Activated T-cell treated with anti-CD3 and anti-CD28 coated beads, Interleukin-2, amount 50 U/mL, for 72 hours (primary cell): ENCODE measurements at regions not wholly inside any gene's neighbourhood (a gene's known extent, or its start where the extent isn't known, plus 50 kb on each side); places are given as distances from the start of the nearest gene placed in this dataset.
A peak's percentile ranks its signal among the peaks of the same experiment; 100 is the strongest.

Source experiments
- ATAC-seq, 2 donors: fragments of 150-1000 bp; cut with Tn5 transposase; replicated peaks in 1 of 2; 2 replicates each; pipeline ENCODE4 v1.10.0; 2021; ENCODE audit warnings: moderate library complexity in 2 of 2, mild to moderate bottlenecking in 1 of 2
- DNase-seq, 2 donors: peaks; one replicate each; pipeline ENCODE4 v3.0.0; 2021 to 2022; ENCODE audit warnings: mixed read lengths in 1 of 2
- H3K27ac Mint-ChIP-seq: one replicate; pipeline ENCODE4 v1.8.0; 2022; ENCODE audit warnings: mild to moderate bottlenecking, moderate library complexity, mixed read lengths
- H3K27me3 Mint-ChIP-seq: one replicate; pipeline ENCODE4 v1.8.0; 2022; ENCODE audit warnings: low read depth, mixed read lengths
- H3K36me3 Mint-ChIP-seq, 2 donors: one replicate each; pipeline ENCODE4 v1.8.0; 2022; ENCODE audit warnings: mixed read lengths in 2 of 2, mild to moderate bottlenecking in 1 of 2; ENCODE audit not compliant: insufficient read depth in 2 of 2
- H3K4me1 Mint-ChIP-seq: one replicate; pipeline ENCODE4 v1.8.0; 2022; ENCODE audit warnings: low read depth, mixed read lengths
- H3K4me3 Mint-ChIP-seq, 2 donors: one replicate each; pipeline ENCODE4 v1.8.0; 2022; ENCODE audit warnings: mild to moderate bottlenecking in 2 of 2, mixed read lengths in 2 of 2, moderate library complexity in 2 of 2
- H3K9me3 Mint-ChIP-seq, 2 donors: one replicate each; pipeline ENCODE4 v1.8.0; 2022; ENCODE audit warnings: mixed read lengths in 2 of 2

DNA sequence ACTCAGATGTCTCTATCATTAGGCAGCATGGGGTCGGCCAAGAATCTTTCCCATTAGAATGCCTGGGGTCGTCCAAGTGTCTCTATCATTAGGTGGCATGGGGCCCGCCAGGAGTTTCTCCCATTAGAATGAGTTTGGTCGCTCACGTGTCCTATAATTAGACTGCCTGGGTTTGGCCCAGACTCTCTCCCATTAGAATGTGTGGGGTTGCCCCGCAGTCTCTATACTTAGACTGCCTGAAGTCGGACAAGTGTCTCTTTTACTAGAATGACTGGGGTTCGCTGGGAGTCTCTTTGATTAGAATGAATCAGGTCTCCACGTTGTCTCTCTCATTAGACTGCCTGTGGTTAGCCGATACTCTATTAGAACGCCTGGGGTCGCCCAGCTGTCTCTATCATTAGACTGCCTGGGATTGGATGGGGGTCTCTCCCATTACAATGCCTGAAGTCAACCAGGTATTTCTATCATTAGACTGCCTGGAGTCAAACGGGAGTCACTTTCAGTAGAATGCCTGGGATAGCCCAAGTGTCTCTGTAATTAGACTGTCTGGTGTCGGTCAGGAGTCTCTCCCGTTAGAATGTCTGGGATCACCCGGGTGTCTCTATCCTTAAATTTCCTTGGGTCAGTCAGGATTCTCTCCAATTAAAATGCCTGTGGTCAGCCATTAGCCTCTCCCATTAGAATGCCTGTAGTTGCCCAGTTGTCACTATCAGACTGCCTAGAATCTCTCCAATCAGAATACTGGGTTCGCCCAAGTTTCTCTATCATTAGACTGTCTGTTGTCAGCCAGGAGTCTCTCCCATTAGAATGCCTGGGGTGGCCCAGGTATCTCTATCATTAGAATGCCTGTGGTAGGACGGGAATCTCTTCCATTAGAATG, 1454.1 kb downstream of the UQCRFS1 start:
- peaks cover 26 to 27% of the 10 kb centered on the region in 2 donors for H3K9me3 Mint-ChIP-seq
- no peak for DNase-seq
- H3K27me3 Mint-ChIP-seq = no peaks in the 10 kb centered on the region
- no peaks in the 10 kb centered on the region for H3K4me1 Mint-ChIP-seq
- H3K27ac Mint-ChIP-seq = no peak overlapping the region
- no peak for ATAC-seq
- H3K36me3 Mint-ChIP-seq = peaks cover 14 to 24% of the 10 kb centered on the region in 2 donors
- no peak overlapping the region for H3K4me3 Mint-ChIP-seq

DNA sequence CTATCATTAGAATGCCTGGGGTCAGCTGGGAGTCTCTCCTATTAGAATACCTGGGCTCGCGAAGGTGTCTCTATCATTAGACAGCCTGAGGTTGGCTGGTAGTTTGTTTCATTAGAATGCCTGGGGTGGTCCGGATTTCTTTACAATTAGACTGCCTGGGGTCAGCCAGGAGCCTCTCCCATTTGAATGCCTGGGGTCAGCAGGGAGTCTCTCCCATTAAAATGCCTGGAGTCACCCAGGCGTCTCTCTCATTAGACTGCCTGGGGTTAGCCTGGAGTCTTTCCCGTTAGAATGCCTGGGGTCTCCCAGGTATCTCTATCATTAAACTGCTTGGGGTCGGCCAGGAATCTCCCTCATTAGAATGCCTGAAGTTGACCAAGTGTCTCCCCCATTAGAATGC, 1458.3 kb downstream of the UQCRFS1 start:
- DNase-seq (no peak), ATAC-seq (no peak)
- no peak overlapping the region for H3K27ac Mint-ChIP-seq
- H3K36me3 Mint-ChIP-seq = peaks cover 0 to 11% of the 10 kb centered on the region in 2 donors
- peaks cover 9 to 10% of the 10 kb centered on the region in 2 donors for H3K9me3 Mint-ChIP-seq
- no peaks in the 10 kb centered on the region for H3K27me3 Mint-ChIP-seq
- no peak overlapping the region for H3K4me3 Mint-ChIP-seq
- no peaks in the 10 kb centered on the region for H3K4me1 Mint-ChIP-seq

DNA sequence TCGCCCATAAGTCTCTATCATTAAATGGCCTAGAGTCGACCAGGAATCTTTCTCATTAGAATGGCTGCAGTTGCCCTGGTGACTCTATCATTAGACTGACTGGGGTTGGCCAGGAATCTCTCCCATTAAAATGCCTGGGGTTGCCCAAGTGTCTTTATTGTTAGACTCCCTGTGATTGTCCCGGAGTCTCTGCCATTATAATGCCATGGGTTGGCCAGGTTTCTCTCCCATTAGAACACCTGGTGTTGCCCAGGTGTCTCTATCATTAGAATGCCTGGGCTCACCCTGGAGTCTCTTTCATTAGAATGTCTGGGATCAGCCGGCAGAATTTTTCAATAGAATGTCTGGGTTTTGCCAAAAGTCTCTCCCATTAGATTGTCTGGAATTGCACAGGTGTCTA, 1459.3 kb downstream of the UQCRFS1 start:
- no peak overlapping the region for H3K27ac Mint-ChIP-seq
- H3K9me3 Mint-ChIP-seq = peaks cover 4 to 7% of the 10 kb centered on the region in 2 donors
- no peaks in the 10 kb centered on the region for H3K27me3 Mint-ChIP-seq
- peaks cover 1 to 7% of the 10 kb centered on the region in 2 donors for H3K36me3 Mint-ChIP-seq
- H3K4me1 Mint-ChIP-seq = no peaks in the 10 kb centered on the region
- DNase-seq (no peak), ATAC-seq (no peak)
- H3K4me3 Mint-ChIP-seq = no peak overlapping the region

- H3K4me1 Mint-ChIP-seq = no peaks in the 10 kb centered on the region
- ATAC-seq (no peak), DNase-seq (no peak)
- H3K27me3 Mint-ChIP-seq = no peaks in the 10 kb centered on the region
- no peak overlapping the region for H3K4me3 Mint-ChIP-seq
- H3K36me3 Mint-ChIP-seq = peaks cover 1 to 7% of the 10 kb centered on the region in 2 donors
- no peak overlapping the region for H3K27ac Mint-ChIP-seq
- peaks cover 4 to 7% of the 10 kb centered on the region in 2 donors for H3K9me3 Mint-ChIP-seq
Measured at GRCh38 chr19:27752530-27753184, 1460.3 kb downstream of the UQCRFS1 start.

GRCh38 chr19:27751044-27751391, 1461.9 kb downstream of the UQCRFS1 start:
- H3K27ac Mint-ChIP-seq = no peak overlapping the region
- no peaks in the 10 kb centered on the region for H3K27me3 Mint-ChIP-seq
- no peaks in the 10 kb centered on the region for H3K4me1 Mint-ChIP-seq
- no peak for DNase-seq
- H3K36me3 Mint-ChIP-seq = peaks cover 1 to 5% of the 10 kb centered on the region in 2 donors
- no peak for ATAC-seq
- H3K9me3 Mint-ChIP-seq = peaks cover 3 to 8% of the 10 kb centered on the region in 2 donors
- no peak overlapping the region for H3K4me3 Mint-ChIP-seq

DNA sequence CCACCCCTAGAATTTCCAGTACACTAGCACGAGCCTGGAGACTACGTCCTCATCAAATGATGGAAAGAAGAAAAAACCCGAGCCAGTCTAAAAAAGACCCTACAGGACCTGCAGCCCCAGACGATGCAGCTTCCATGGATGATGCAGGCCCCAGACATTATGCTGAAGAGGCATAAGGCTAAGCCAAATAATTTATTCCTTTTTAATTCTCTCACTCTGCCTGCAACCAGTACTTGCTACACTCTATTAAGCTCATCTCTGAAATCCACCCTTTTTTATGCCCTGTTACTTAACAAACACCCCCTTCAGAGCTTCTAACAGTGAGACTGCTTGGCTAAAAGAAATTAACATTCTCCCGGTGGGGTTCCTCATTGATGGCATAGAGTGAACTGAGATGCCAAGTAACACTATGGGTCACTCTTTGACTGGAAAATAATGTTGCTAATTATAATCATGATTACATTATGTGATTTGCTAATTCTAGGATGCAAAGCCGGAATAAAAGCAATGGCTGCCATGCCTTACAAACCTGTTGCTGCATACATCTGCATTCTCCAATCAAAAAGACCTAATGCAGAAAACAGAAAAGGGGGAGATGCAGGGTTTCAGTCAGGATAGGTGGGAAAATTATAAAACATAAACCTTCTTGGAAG, 1462.4 kb downstream of the UQCRFS1 start:
- H3K27ac Mint-ChIP-seq = no peak overlapping the region
- H3K27me3 Mint-ChIP-seq = no peaks in the 10 kb centered on the region
- no peak for DNase-seq
- H3K4me1 Mint-ChIP-seq = no peaks in the 10 kb centered on the region
- H3K9me3 Mint-ChIP-seq = peaks cover 2 to 10% of the 10 kb centered on the region in 2 donors
- H3K4me3 Mint-ChIP-seq = no peak overlapping the region
- no peak for ATAC-seq
- peaks cover 1 to 7% of the 10 kb centered on the region in 2 donors for H3K36me3 Mint-ChIP-seq

DNA sequence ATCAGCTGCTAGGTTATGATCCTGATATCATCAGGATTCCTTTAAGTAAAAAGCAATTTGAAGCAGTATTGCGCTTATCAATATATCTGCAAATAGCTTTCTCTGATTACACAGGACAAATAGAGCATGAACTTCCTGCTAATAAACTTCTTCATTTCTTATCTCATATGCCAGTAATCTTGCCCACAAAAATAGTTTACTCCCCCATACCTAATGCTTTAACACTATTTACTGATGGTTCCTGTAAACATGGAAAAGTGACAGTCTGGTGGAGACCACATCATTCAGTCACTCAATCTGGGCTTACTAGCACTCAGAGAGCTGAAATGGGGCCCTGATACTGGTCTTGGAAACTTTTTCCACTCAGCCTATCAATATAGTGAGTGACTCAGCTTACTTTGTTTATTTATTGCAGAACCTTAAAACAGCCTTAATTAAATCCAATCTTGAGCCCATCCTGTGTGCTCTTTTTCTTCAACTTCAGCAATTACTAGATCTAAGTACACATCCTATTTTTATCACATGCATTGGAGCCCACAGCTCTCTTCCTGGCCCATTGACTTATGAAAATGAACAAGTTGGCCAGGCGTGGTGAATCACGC, 1464.3 kb downstream of the UQCRFS1 start:
- Mint-ChIP-seq H3K4me3 (no peak overlapping the region), H3K27ac (no peak overlapping the region), H3K4me1 (no peaks in the 10 kb centered on the region), H3K9me3 (peaks cover 0 to 8% of the 10 kb centered on the region in 2 donors), H3K27me3 (no peaks in the 10 kb centered on the region), H3K36me3 (peaks cover 5 to 9% of the 10 kb centered on the region in 2 donors)
- no peak for ATAC-seq
- no peak for DNase-seq

- H3K4me3 Mint-ChIP-seq = no peak overlapping the region
Measured at GRCh38 chr19:27746691-27747380, 1466.1 kb downstream of the UQCRFS1 start.

GRCh38 chr19:27745978-27746542, 1466.9 kb downstream of the UQCRFS1 start:
- Mint-ChIP-seq H3K27ac (no peak overlapping the region), H3K4me3 (no peak overlapping the region), H3K4me1 (no peaks in the 10 kb centered on the region), H3K27me3 (no peaks in the 10 kb centered on the region), H3K9me3 (peaks cover 5 to 7% of the 10 kb centered on the region in 2 donors), H3K36me3 (peaks cover 13 to 15% of the 10 kb centered on the region in 2 donors)
- ATAC-seq = no peak
- no peak for DNase-seq

More at GRCh38 chr19:27746691-27747380, 1466.1 kb downstream of the UQCRFS1 start:
- Mint-ChIP-seq H3K27ac (no peak overlapping the region), H3K36me3 (peaks cover 13 to 15% of the 10 kb centered on the region in 2 donors), H3K27me3 (no peaks in the 10 kb centered on the region), H3K9me3 (peaks cover 5 to 7% of the 10 kb centered on the region in 2 donors), H3K4me1 (no peaks in the 10 kb centered on the region)
- DNase-seq = no peak
- ATAC-seq = peak in 1 of 2 donors; percentile 31

GRCh38 chr19:27744926-27745768, 1467.8 kb downstream of the UQCRFS1 start:
- no peak overlapping the region for H3K4me3 Mint-ChIP-seq
- no peak overlapping the region for H3K27ac Mint-ChIP-seq
- H3K27me3 Mint-ChIP-seq = no peaks in the 10 kb centered on the region
- H3K4me1 Mint-ChIP-seq = no peaks in the 10 kb centered on the region
- ATAC-seq (no peak), DNase-seq (no peak)
- H3K9me3 Mint-ChIP-seq = peaks cover 5 to 7% of the 10 kb centered on the region in 2 donors
- H3K36me3 Mint-ChIP-seq = peaks cover 18 to 21% of the 10 kb centered on the region in 2 donors

DNA sequence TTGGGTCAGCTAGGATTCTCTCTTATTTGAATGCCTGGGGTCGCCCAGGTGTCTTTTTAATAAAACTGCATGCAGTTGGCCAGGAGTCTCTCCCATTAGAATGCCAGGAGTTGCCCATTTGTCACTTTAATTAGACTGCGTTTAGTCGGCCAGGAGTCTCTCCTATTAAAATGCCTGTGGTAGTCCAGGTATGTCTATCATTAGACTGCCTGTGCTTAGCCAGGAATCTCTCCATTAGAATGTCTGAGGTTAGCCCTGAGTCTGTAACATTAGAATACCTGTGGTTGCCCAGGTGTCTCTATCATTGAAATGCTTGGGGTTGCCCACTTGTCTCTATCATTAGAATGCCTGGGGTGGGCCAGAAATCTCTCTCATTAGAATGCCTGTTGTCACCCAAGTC, 1470.9 kb downstream of the UQCRFS1 start:
- no peak for DNase-seq
- no peak overlapping the region for H3K27ac Mint-ChIP-seq
- H3K4me3 Mint-ChIP-seq = no peak overlapping the region
- H3K27me3 Mint-ChIP-seq = no peaks in the 10 kb centered on the region
- H3K36me3 Mint-ChIP-seq = peaks cover 24 to 27% of the 10 kb centered on the region in 2 donors
- no peak for ATAC-seq
- peaks cover 9 to 18% of the 10 kb centered on the region in 2 donors for H3K9me3 Mint-ChIP-seq
- H3K4me1 Mint-ChIP-seq = no peaks in the 10 kb centered on the region
